Activated CD8-positive, alpha-beta memory T cell treated with anti-CD3 and anti-CD28 coated beads for 48 hours (primary cell): ENCODE measurements at regions not wholly inside any gene's neighbourhood (a gene's known extent, or its start where the extent isn't known, plus 50 kb on each side); places are given as distances from the start of the nearest gene placed in this dataset.
"Not testable (repeated sequence)": the region's sequence is repeated elsewhere in the genome, so short reads cannot be mapped to it uniquely, and the experiment has no call there.

Experiments
- DNase-seq, 3 experiments: peaks; one replicate each; pipeline ENCODE4 v3.0.0-alpha.2; 2020; ENCODE audit warnings: low read depth in 2 of 3, low spot score in 2 of 3

DNA sequence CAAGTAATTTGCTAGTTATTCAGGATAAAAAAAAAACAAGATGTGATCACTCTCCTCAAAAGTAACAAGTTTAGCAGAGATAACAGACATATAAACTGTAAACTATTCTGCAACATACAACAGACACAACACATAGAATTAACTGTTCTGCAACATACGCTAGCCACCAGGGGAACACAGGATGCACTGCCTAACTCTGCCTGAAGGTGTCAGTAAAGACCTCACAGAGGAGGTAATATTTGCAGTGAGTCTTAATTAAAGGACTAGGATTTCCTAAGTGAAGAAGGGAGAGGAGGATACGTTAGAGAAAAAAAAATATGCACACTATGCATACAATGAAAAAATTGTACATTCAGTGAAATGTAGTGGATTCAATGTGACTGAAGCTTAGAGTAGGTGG, 129.6 kb downstream of the NBPF8 start:
- peak; percentile 42 to 71 (median 46) for DNase-seq

- DNase-seq = not testable (repeated sequence)
Measured at GRCh38 chr1:120550335-120550734, 135.5 kb downstream of the NBPF8 start.

GRCh38 chr1:120552190-120552589, 137.4 kb downstream of the NBPF8 start:
- not testable (repeated sequence) for DNase-seq

GRCh38 chr1:120557605-120558302, 142.9 kb downstream of the NBPF8 start:
- not testable (repeated sequence) for DNase-seq

GRCh38 chr1:120558303-120559060, 143.6 kb downstream of the NBPF8 start:
- DNase-seq = peak; percentile 15 to 48 (median 37)

GRCh38 chr1:120561767-120562166, 146.9 kb downstream of the NBPF8 start:
- not testable (repeated sequence) for DNase-seq

DNA sequence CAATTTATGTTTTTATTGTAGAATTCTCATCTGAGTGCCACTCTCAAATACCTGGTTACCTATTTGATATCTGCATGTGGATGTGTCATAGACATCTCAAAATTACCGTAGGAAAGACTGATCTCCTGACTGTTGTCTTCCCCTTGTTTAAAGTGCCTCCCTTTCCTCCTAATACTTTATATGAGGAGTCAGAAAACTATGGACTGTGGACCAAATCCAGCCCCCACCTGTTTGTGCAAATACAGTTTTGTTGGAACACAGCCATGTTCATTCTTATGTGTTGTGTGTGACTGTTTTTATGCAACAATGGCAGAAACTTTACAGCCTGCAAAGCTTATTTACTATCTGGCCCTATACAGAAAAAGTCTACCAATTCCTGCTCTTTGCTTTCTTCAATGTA, 150.6 kb downstream of the NBPF8 start:
- DNase-seq = not testable (repeated sequence)

DNA sequence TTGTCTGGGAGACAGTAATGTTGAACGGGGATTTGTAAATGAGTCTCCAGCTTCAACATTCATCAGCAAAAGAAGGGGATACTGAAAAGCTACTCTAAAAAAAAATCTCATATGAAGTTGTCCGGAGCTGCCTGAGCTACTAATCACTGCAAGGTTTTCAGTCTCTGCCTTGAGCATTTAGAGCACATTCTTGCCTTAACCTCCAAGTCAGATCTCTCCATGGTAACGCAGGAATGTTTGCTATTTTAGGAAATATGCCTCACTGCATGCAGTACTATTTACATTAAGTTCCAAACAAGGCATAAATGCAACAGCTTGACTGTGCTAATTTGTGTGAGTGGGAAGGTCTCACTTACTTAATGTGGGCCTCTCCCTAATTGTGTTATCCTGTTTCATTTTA, 152.8 kb downstream of the NBPF8 start:
- not testable (repeated sequence) for DNase-seq

GRCh38 chr1:120575201-120575600, 148.5 kb upstream of the NBPF26 start:
- DNase-seq = not testable (repeated sequence)

GRCh38 chr1:120582135-120582534, 141.6 kb upstream of the NBPF26 start:
- DNase-seq = not testable (repeated sequence)

- DNase-seq = not testable (repeated sequence)
Measured at GRCh38 chr1:120586053-120586452, 137.7 kb upstream of the NBPF26 start.

GRCh38 chr1:120588811-120589210, 134.9 kb upstream of the NBPF26 start:
- not testable (repeated sequence) for DNase-seq

DNA sequence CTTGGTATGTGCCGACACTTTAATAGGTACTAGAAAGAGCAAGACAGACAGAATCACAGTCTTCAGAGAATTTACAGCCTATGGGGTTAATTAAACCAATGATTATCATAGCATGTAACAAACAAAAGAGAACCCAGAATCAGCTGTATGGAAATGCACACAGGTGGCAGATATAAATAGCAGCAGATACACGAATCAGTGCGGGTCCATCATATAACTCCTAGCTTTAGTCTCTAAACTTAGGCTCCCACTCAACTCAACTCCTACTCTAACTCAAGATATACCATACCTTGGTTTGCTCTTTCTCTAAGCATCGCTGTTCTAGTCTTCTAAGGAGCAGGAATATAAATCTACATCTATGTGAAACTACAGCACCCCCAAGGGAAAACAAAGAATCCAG, 132.0 kb upstream of the NBPF26 start:
- DNase-seq = not testable (repeated sequence)

- DNase-seq = not testable (repeated sequence)
Measured at GRCh38 chr1:120592943-120593342, 130.8 kb upstream of the NBPF26 start.

- DNase-seq = not testable (repeated sequence)
Measured at GRCh38 chr1:120593648-120594047, 130.1 kb upstream of the NBPF26 start.

- DNase-seq = not testable (repeated sequence)
Measured at GRCh38 chr1:120598331-120598951, 125.3 kb upstream of the NBPF26 start.

DNA sequence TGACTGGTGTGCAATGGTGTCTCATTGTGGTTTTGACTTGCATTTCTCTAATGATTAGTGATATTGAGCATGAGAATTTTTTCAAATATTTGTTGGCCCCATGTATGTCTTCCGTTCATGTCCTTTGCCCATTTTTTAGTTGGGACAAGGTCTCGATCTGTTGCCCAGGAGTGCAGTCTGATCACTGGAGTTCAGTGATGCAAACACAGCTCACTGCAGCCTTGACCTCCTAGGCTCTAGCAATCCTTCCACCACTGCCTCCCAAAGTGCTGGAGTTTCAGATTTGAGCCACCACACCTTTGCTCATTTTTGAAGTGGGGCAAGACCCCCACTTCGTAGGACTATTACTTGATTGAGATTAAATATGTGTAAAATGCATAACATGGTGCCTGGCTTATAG, 124.2 kb upstream of the NBPF26 start:
- not testable (repeated sequence) for DNase-seq

- DNase-seq = not testable (repeated sequence)
Measured at GRCh38 chr1:120600442-120601041, 123.2 kb upstream of the NBPF26 start.

DNA sequence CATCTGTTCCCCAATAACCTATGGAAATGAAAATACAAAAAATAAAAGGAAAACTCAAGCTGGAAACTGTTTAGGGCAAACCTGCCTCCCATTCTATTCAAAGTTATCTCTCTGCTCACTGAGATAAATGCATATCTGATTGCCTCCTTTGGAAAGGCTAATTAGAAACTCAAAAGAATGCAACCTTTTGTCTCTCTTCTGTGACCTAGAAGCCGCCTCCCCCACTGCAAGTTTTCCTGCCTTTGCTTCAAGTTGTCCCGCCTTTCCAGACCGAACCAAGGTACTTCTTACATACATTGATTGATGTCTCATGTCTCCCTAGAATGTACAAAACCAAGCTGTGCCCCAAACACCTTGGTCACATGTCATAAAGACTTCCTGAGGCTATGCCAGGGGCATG, 115.9 kb upstream of the NBPF26 start:
- not testable (repeated sequence) for DNase-seq

- not testable (repeated sequence) for DNase-seq
Measured at GRCh38 chr1:120608314-120609014, 115.3 kb upstream of the NBPF26 start.
